SK-N-SH (cell line): ENCODE measurements at regions not wholly inside any gene's neighbourhood (a gene's known extent, or its start where the extent isn't known, plus 50 kb on each side); places are given as distances from the start of the nearest gene placed in this dataset.

Experiments used
- CTCF ChIA-PET: fragments of 300-600, 350-600 bp; formaldehyde crosslinking; extraction: SDS; loops from one replicate; lab custom pipeline; 2021; lab: Yijun Ruan, JAX
- POLR2A ChIA-PET: fragments of 350-600 bp; sonication (Branson Sonifier 250); formaldehyde crosslinking; extraction: SDS; loops from one replicate; lab custom pipeline; 2020; ENCODE audit warnings: antibody characterized with exemption, inconsistent platforms; lab: Yijun Ruan, JAX
- DNase-seq: peaks from one replicate; pipeline ENCODE4 v3.0.0; 2012
- H2AFZ ChIP-seq: fragments of 200-600 bp; sonication (generic); 2 replicates; pipeline ENCODE4 v1.8.1; 2016; ENCODE audit warnings: antibody characterized with exemption, mild to moderate bottlenecking, low read depth
- H3F3A ChIP-seq: fragments of 200-600 bp; sonication (generic); replicated peaks from 2 replicates; pipeline ENCODE3; 2016; ENCODE audit warnings: antibody characterized with exemption, mild to moderate bottlenecking; ENCODE audit not compliant: insufficient read depth
- H3K27ac ChIP-seq, 2 experiments: fragments of 200-500 bp in 1 of 2; fragments of 200-600 bp in 1 of 2; sonication (Bioruptor generic) in 1 of 2; sonication (generic), shearing (Covaris generic) in 1 of 2; 2 replicates each; pipeline versions ENCODE4 v1.5.1 to v1.6.1; 2014 to 2016; ENCODE audit warnings: low read depth in 2 of 2, inconsistent platforms in 1 of 2, low read length in 1 of 2, mild to moderate bottlenecking in 1 of 2, mixed read lengths in 1 of 2
- H3K27me3 ChIP-seq: fragments of 200-600 bp; sonication (generic), shearing (Covaris generic); 2 replicates; pipeline ENCODE4 v1.6.1; 2016; ENCODE audit warnings: mixed run types; ENCODE audit not compliant: insufficient read depth
- H3K36me3 ChIP-seq, 2 experiments: fragments of 200-500 bp in 1 of 2; fragments of 200-600 bp in 1 of 2; sonication (Bioruptor generic) in 1 of 2; sonication (generic) in 1 of 2; replicated peaks in 1 of 2; 2 replicates each; pipeline versions ENCODE3 to v1.5.1; 2014 to 2016; ENCODE audit warnings: low read length in 1 of 2, mild to moderate bottlenecking in 1 of 2; ENCODE audit not compliant: insufficient read depth in 2 of 2, control insufficient read depth in 1 of 2
- H3K4me1 ChIP-seq, 2 experiments: fragments of 200-500 bp in 1 of 2; fragments of 200-600 bp in 1 of 2; sonication (Bioruptor generic) in 1 of 2; sonication (generic), shearing (Covaris generic) in 1 of 2; 2 replicates each; pipeline versions ENCODE4 v1.5.1 to v1.6.1; 2014 to 2016; ENCODE audit warnings: low read depth in 1 of 2, low read length in 1 of 2, mixed run types in 1 of 2; ENCODE audit not compliant: insufficient read depth in 2 of 2, control insufficient read depth in 1 of 2
- H3K4me2 ChIP-seq: fragments of 200-600 bp; sonication (generic), shearing (Covaris generic); 2 replicates; pipeline ENCODE4 v1.6.1; 2017; ENCODE audit warnings: mixed run types
- H3K4me3 ChIP-seq, 2 experiments: fragments of 200-500 bp in 1 of 2; fragments of 200-600 bp in 1 of 2; sonication (Bioruptor generic) in 1 of 2; sonication (generic), shearing (Covaris generic) in 1 of 2; 2 replicates each; pipeline versions ENCODE4 v1.5.1 to v1.8.1; 2014 to 2016; ENCODE audit warnings: low read depth in 2 of 2, inconsistent platforms in 1 of 2, low read length in 1 of 2, mild to moderate bottlenecking in 1 of 2, mixed read lengths in 1 of 2, moderate library complexity in 1 of 2
- H3K79me2 ChIP-seq: fragments of 200-600 bp; sonication (generic); 2 replicates; pipeline ENCODE4 v1.8.1; 2017; ENCODE audit warnings: mild to moderate bottlenecking; ENCODE audit not compliant: insufficient read depth
- H3K9ac ChIP-seq: fragments of 200-600 bp; sonication (generic); 2 replicates; pipeline ENCODE4 v1.6.1; 2017; ENCODE audit warnings: mixed run types
- H3K9me2 ChIP-seq: fragments of 200-600 bp; sonication (generic); 2 replicates; pipeline ENCODE4 v1.6.1; 2017; ENCODE audit warnings: mixed run types
- H3K9me3 ChIP-seq: fragments of 200-600 bp; sonication (generic); 2 replicates; pipeline ENCODE4 v1.6.1; 2017; ENCODE audit warnings: mixed run types, mild to moderate bottlenecking, moderate library complexity
- H4K20me1 ChIP-seq: fragments of 200-600 bp; sonication (generic); 2 replicates; pipeline ENCODE4 v1.6.1; 2017; ENCODE audit warnings: mild to moderate bottlenecking, mixed run types; ENCODE audit not compliant: insufficient read depth
- CTCF ChIP-seq: fragments of 200-600 bp; sonication (generic); IDR thresholded peaks from 2 replicates; pipeline ENCODE4 v1.6.1; 2017; ENCODE audit warnings: antibody characterized with exemption, mild to moderate bottlenecking, moderate library complexity
- EP300 ChIP-seq, 2 experiments: IDR thresholded peaks; 2 replicates each; pipeline versions ENCODE4 v1.4.0 to v1.6.1; 2012; ENCODE audit warnings: borderline replicate concordance in 1 of 2, low read depth in 1 of 2, low read length in 1 of 2
- EZH2phosphoT487 ChIP-seq: fragments of 200-600 bp; sonication (generic); IDR thresholded peaks from 2 replicates; pipeline ENCODE4 v1.6.1; 2017; ENCODE audit warnings: low read depth, mixed run types, mild to moderate bottlenecking, antibody characterized with exemption, moderate library complexity, borderline replicate concordance
- FOXM1 ChIP-seq: IDR thresholded peaks from 2 replicates; pipeline ENCODE4 v1.4.0; 2012; ENCODE audit warnings: low read depth, mild to moderate bottlenecking
- GATA2 ChIP-seq: sonication (generic); formaldehyde crosslinking; IDR thresholded peaks from 2 replicates; pipeline ENCODE4 v1.5.0; 2020; ENCODE audit warnings: mild to moderate bottlenecking, missing genetic modification reagents
- IRF3 ChIP-seq: fragments of 150-350 bp; IDR thresholded peaks from 2 replicates; pipeline ENCODE4 v1.6.1; 2016; ENCODE audit warnings: mild to moderate bottlenecking, low read depth, low read length
- MAX ChIP-seq: IDR thresholded peaks from 2 replicates; pipeline ENCODE4 v1.4.0; 2012; ENCODE audit warnings: low read depth
- MEF2A ChIP-seq: IDR thresholded peaks from 2 replicates; pipeline ENCODE4 v1.4.0; 2012; ENCODE audit warnings: low read depth, borderline replicate concordance
- MXI1 ChIP-seq: IDR thresholded peaks from 2 replicates; pipeline ENCODE4 v1.6.1; 2012; ENCODE audit warnings: mild to moderate bottlenecking, low read depth, low read length, improper control_type of control experiment
- NFIC ChIP-seq: IDR thresholded peaks from 2 replicates; pipeline ENCODE4 v1.4.0; 2012; ENCODE audit warnings: borderline replicate concordance
- NRF1 ChIP-seq: IDR thresholded peaks from 2 replicates; pipeline ENCODE4 v1.6.1; 2012; ENCODE audit warnings: low read depth, mild to moderate bottlenecking, low read length
- PBX3 ChIP-seq: IDR thresholded peaks from 2 replicates; pipeline ENCODE4; 2012
- RFX5 ChIP-seq: IDR thresholded peaks from 2 replicates; pipeline ENCODE4 v1.6.1; 2012; ENCODE audit warnings: mild to moderate bottlenecking, improper control_type of control experiment, low read length
- SIN3A ChIP-seq: IDR thresholded peaks from 2 replicates; pipeline ENCODE4 v1.6.1; 2012; ENCODE audit warnings: low read depth, mild to moderate bottlenecking, low read length, moderate library complexity, borderline replicate concordance
- TCF12 ChIP-seq: IDR thresholded peaks from 2 replicates; pipeline ENCODE4 v1.4.0; 2012
- TEAD4 ChIP-seq: IDR thresholded peaks from 2 replicates; pipeline ENCODE4 v1.4.0; 2012; ENCODE audit warnings: mild to moderate bottlenecking, borderline replicate concordance; ENCODE audit not compliant: insufficient read depth
- USF2 ChIP-seq: fragments of 150-350 bp; IDR thresholded peaks from 2 replicates; pipeline ENCODE4 v1.6.1; 2017; ENCODE audit warnings: antibody characterized with exemption, low read length, low read depth, borderline replicate concordance
- WGBS: methylation state at CpG from one replicate; pipeline ENCODE4 v1.1.6; 2017; ENCODE audit warnings: low lambda C conversion rate; 5-methylcytosine and 5-hydroxymethylcytosine counted together

- Histone ChIP-seq H4K20me1 (no peaks in the 10 kb centered on the region), H3K79me2 (no peaks in the 10 kb centered on the region), H3K4me2 (no peak overlapping the region), H3K9me2 (no peaks in the 10 kb centered on the region), H3F3A (no peaks in the 10 kb centered on the region), H3K27ac (no peak overlapping the region), H3K9ac (no peak overlapping the region), H3K4me3 (no peak overlapping the region), H2AFZ (no peak overlapping the region), H3K36me3 (no peaks in the 10 kb centered on the region), H3K27me3 (peaks cover 9% of the 10 kb centered on the region), H3K4me1 (peaks cover 0 to 14% of the 10 kb centered on the region in 2 experiments; a peak in 2 of 4 replicates), H3K9me3 (no peaks in the 10 kb centered on the region)
- ChIA-PET CTCF (interaction anchor here (1.0 to 1.2 kb wide), 2 partner anchors 66 to 74 kb away, joined by 3 to 4 read pairs; partner anchors contain the start of gene LDAH), POLR2A (no interaction called here)
- no peak for DNase-seq
- no peak for TF ChIP-seq FOXM1
- TF ChIP-seq GATA2 (CRISPR knock-in tag): no peak
- no peak for TF ChIP-seq NFIC
- no peak for TF ChIP-seq MEF2A
- TF ChIP-seq MXI1: no peak
- TF ChIP-seq NRF1: no peak
- TF ChIP-seq RFX5: no peak
- no peak for TF ChIP-seq TEAD4
- TF ChIP-seq MAX: no peak
- TF ChIP-seq IRF3: no peak
- no peak for TF ChIP-seq PBX3
- 15% methylated on average over 3 of the region's 3 CpGs for WGBS
Measured at GRCh38 chr2:20897047-20897446, 74.1 kb upstream of the LDAH start.

- Histone ChIP-seq H3K4me2 (no peak overlapping the region), H3K4me3 (no peak overlapping the region), H3F3A (no peaks in the 10 kb centered on the region), H3K4me1 (peaks cover 0 to 20% of the 10 kb centered on the region in 2 experiments; a peak in 2 of 4 replicates), H4K20me1 (no peaks in the 10 kb centered on the region), H3K9me2 (no peaks in the 10 kb centered on the region), H3K36me3 (no peaks in the 10 kb centered on the region), H2AFZ (no peak overlapping the region), H3K9me3 (no peaks in the 10 kb centered on the region), H3K27ac (no peak overlapping the region), H3K9ac (no peak overlapping the region), H3K79me2 (no peaks in the 10 kb centered on the region), H3K27me3 (no peaks in the 10 kb centered on the region)
- no peak for DNase-seq
- CTCF ChIA-PET: interaction anchor here (1.2 to 2.8 kb wide), 4 partner anchors 16 to 223 kb away, joined by 3 to 10 read pairs (median 6); no protein-coding TSS in a partner anchor
- 20% methylated on average over 5 of the region's 5 CpGs for WGBS
- TF ChIP-seq TCF12 (no peak), NRF1 (no peak), EP300 (IDR thresholded peaks at IDR 0.05; ENCODE audit: borderline replicate concordance in 1 of 2, low read depth in 1 of 2, low read length in 1 of 2) (no peak), NFIC (no peak), EZH2phosphoT487 (no peak), USF2 (no peak), SIN3A (no peak), CTCF (no peak)
- POLR2A ChIA-PET: no interaction called here
Measured at GRCh38 chr2:20884829-20885228, 61.9 kb upstream of the LDAH start.
